ENCODE measurements at regions not wholly inside any gene's neighbourhood (a gene's known extent, or its start where the extent isn't known, plus 50 kb on each side); places are given as distances from the start of the nearest gene placed in this dataset.

- peak; percentile 68; the same call in 1 of the 2 replicates for TF ChIP-seq MXI1 (IDR thresholded peaks at IDR 0.05; ENCODE audit: low read depth, low read length)
- no peak for TF ChIP-seq ZBTB1 (CRISPR knock-in tag; IDR thresholded peaks at IDR 0.05; ENCODE audit: borderline replicate concordance, low read depth)
- peak; percentile 100 for TF ChIP-seq TEAD4 (IDR thresholded peaks at IDR 0.05; ENCODE audit: low read length)
- TF ChIP-seq TEAD4 (CRISPR knock-in tag; IDR thresholded peaks at IDR 0.05; ENCODE audit: borderline replicate concordance): peak; percentile 28; the same call in 1 of the 2 replicates
- no peak for TF ChIP-seq HIVEP1 (CRISPR knock-in tag; IDR thresholded peaks at IDR 0.05)
- TF ChIP-seq FOS (IDR thresholded peaks at IDR 0.05; ENCODE audit: extremely low read depth, insufficient read length): peak; percentile 25
- TF ChIP-seq NR1H2 (CRISPR knock-in tag; IDR thresholded peaks at IDR 0.05): no peak
- no peak for TF ChIP-seq PCBP1 (IDR thresholded peaks at IDR 0.05; ENCODE audit: low read depth, low read length, poor library complexity, severe bottlenecking)
- TF ChIP-seq, protein P1, sequence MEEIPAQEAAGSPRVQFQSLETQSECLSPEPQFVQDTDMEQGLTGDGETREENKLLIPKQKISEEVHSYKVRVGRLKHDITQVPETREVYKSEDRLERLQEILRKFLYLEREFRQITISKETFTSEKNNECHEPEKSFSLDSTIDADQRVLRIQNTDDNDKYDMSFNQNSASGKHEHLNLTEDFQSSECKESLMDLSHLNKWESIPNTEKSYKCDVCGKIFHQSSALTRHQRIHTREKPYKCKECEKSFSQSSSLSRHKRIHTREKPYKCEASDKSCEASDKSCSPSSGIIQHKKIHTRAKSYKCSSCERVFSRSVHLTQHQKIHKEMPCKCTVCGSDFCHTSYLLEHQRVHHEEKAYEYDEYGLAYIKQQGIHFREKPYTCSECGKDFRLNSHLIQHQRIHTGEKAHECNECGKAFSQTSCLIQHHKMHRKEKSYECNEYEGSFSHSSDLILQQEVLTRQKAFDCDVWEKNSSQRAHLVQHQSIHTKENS (CRISPR knock-in tag; IDR thresholded peaks at IDR 0.05): no peak
- peak; percentile 29; the same call in 1 of the 2 replicates for TF ChIP-seq NFRKB (IDR thresholded peaks at IDR 0.05; ENCODE audit: low read depth)
- TF ChIP-seq FOSL1 (tag; conservative IDR thresholded peaks at IDR 0.05): peak; percentile 95
- TF ChIP-seq SNIP1 (IDR thresholded peaks at IDR 0.05; ENCODE audit: low read depth): no peak
- no peak for TF ChIP-seq ZNF57 (CRISPR knock-in tag; IDR thresholded peaks at IDR 0.05)
- TF ChIP-seq PHB (CRISPR knock-in tag; IDR thresholded peaks at IDR 0.05): no peak
- TF ChIP-seq, protein P2, sequence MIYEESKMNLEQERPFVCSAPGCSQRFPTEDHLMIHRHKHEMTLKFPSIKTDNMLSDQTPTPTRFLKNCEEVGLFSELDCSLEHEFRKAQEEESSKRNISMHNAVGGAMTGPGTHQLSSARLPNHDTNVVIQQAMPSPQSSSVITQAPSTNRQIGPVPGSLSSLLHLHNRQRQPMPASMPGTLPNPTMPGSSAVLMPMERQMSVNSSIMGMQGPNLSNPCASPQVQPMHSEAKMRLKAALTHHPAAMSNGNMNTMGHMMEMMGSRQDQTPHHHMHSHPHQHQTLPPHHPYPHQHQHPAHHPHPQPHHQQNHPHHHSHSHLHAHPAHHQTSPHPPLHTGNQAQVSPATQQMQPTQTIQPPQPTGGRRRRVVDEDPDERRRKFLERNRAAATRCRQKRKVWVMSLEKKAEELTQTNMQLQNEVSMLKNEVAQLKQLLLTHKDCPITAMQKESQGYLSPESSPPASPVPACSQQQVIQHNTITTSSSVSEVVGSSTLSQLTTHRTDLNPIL (CRISPR knock-in tag; IDR thresholded peaks at IDR 0.05): peak; percentile 34; the same call in 1 of the 2 replicates
- TF ChIP-seq ETV5 (CRISPR knock-in tag; IDR thresholded peaks at IDR 0.05; ENCODE audit: low read depth): peak; percentile 71; the same call in 1 of the 2 replicates
- no peak for TF ChIP-seq TSC22D4 (tag; IDR thresholded peaks at IDR 0.05)
- 0 out of 2 replicates have a peak, but pooled peaks have one; percentile 37 for TF ChIP-seq ADNP (tag; IDR thresholded peaks at IDR 0.05)
- 0 out of 2 replicates have a peak, but pooled peaks have one; percentile 54 for TF ChIP-seq ZNF695 (CRISPR knock-in tag; IDR thresholded peaks at IDR 0.05)
- no peak for TF ChIP-seq XRCC3 (IDR thresholded peaks at IDR 0.05)
- no peak; the same call in 1 of the 2 replicates for TF ChIP-seq KDM2B (CRISPR knock-in tag; IDR thresholded peaks at IDR 0.05)
- TF ChIP-seq KLF6 (CRISPR knock-in tag; IDR thresholded peaks at IDR 0.05; ENCODE audit: borderline replicate concordance): peak; percentile 62; the same call in 1 of the 2 replicates
- TF ChIP-seq NONO (IDR thresholded peaks at IDR 0.05; ENCODE audit: low read depth in 2 of 2, low read length in 1 of 2): peak in 1 of 2 experiments; percentile 52; a peak in 1 of 4 replicates
- TF ChIP-seq LCOR (CRISPR knock-in tag; IDR thresholded peaks at IDR 0.05): peak; percentile 89
- TF ChIP-seq, protein P3, sequence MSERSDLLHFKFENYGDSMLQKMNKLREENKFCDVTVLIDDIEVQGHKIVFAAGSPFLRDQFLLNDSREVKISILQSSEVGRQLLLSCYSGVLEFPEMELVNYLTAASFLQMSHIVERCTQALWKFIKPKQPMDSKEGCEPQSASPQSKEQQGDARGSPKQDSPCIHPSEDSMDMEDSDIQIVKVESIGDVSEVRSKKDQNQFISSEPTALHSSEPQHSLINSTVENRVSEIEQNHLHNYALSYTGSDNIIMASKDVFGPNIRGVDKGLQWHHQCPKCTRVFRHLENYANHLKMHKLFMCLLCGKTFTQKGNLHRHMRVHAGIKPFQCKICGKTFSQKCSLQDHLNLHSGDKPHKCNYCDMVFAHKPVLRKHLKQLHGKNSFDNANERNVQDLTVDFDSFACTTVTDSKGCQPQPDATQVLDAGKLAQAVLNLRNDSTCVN (CRISPR knock-in tag; IDR thresholded peaks at IDR 0.05): no peak
- peak; percentile 73 for TF ChIP-seq ZNF274 (IDR thresholded peaks at IDR 0.05; ENCODE audit: borderline replicate concordance, low read depth, low read length)
- no peak for TF ChIP-seq ZNF184 (CRISPR knock-in tag; IDR thresholded peaks at IDR 0.05)
- no peak for TF ChIP-seq BRD4 (IDR thresholded peaks at IDR 0.05)
Measured at GRCh38 chr12:75892731-75893408, 138.7 kb downstream of the PHLDA1 start (continued).
